Type B pancreatic cell (in vitro differentiated cells): ENCODE measurements at regions not wholly inside any gene's neighbourhood (a gene's known extent, or its start where the extent isn't known, plus 50 kb on each side); places are given as distances from the start of the nearest gene placed in this dataset.

Experiments used
- DNase-seq: peaks from one replicate; pipeline ENCODE4 v3.0.0; 2021; ENCODE audit warnings: mixed read lengths; ENCODE audit not compliant: unreplicated experiment; ENCODE audit errors: extremely low spot score
- H3K27ac Mint-ChIP-seq: 2 replicates; pipeline ENCODE4 v1.8.0; 2021; ENCODE audit warnings: mild to moderate bottlenecking, mixed read lengths
- H3K27me3 Mint-ChIP-seq: 2 replicates; pipeline ENCODE4 v1.8.0; 2021; ENCODE audit warnings: mixed read lengths
- H3K36me3 Mint-ChIP-seq: 2 replicates; pipeline ENCODE4 v1.8.0; 2021; ENCODE audit warnings: mixed read lengths
- H3K4me1 Mint-ChIP-seq: one replicate; pipeline ENCODE4 v1.8.0; 2021; ENCODE audit warnings: mixed read lengths; ENCODE audit not compliant: unreplicated experiment
- H3K4me3 Mint-ChIP-seq: 2 replicates; pipeline ENCODE4 v1.8.0; 2021; ENCODE audit warnings: mild to moderate bottlenecking, mixed read lengths
- H3K9me3 Mint-ChIP-seq: 2 replicates; pipeline ENCODE4 v1.8.0; 2021; ENCODE audit warnings: mixed read lengths
- TF ChIP-seq, protein P1 (sequence below): fragments of 200-600 bp; sonication (generic); conservative IDR thresholded peaks from 2 replicates; pipeline ENCODE4 v1.5.0; 2021; ENCODE audit warnings: antibody characterized with exemption, mild to moderate bottlenecking

DNA sequence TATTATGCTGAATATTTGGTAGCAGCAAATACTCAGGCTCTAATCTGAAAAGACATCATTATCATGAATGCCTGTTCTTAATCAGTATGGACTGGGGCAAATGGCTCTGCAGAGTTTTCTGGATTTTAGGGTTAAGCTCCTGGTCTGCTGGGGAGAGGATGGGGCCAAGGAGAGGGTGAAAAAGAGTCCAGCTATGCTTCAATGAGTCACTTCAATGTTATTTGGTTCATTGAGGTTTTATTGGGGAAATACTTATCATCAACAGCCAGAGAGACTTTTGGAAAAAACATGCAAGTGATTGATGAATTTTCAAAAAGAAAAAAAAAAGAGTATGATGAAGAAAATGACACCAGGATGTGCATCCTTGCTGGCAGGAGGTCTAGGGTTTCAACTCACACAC, 278.3 kb downstream of the UQCRFS1 start:
- DNase-seq, result no peak
- Mint-ChIP-seq H3K4me3 (no peak overlapping the region), H3K4me1 (no peaks in the 10 kb centered on the region), H3K36me3 (no peaks in the 10 kb centered on the region), H3K27me3 (peaks cover 6% of the 10 kb centered on the region), H3K9me3 (no peaks in the 10 kb centered on the region), H3K27ac (no peak overlapping the region)
- TF ChIP-seq, protein P1, sequence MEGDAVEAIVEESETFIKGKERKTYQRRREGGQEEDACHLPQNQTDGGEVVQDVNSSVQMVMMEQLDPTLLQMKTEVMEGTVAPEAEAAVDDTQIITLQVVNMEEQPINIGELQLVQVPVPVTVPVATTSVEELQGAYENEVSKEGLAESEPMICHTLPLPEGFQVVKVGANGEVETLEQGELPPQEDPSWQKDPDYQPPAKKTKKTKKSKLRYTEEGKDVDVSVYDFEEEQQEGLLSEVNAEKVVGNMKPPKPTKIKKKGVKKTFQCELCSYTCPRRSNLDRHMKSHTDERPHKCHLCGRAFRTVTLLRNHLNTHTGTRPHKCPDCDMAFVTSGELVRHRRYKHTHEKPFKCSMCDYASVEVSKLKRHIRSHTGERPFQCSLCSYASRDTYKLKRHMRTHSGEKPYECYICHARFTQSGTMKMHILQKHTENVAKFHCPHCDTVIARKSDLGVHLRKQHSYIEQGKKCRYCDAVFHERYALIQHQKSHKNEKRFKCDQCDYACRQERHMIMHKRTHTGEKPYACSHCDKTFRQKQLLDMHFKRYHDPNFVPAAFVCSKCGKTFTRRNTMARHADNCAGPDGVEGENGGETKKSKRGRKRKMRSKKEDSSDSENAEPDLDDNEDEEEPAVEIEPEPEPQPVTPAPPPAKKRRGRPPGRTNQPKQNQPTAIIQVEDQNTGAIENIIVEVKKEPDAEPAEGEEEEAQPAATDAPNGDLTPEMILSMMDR, result no peak

DNA sequence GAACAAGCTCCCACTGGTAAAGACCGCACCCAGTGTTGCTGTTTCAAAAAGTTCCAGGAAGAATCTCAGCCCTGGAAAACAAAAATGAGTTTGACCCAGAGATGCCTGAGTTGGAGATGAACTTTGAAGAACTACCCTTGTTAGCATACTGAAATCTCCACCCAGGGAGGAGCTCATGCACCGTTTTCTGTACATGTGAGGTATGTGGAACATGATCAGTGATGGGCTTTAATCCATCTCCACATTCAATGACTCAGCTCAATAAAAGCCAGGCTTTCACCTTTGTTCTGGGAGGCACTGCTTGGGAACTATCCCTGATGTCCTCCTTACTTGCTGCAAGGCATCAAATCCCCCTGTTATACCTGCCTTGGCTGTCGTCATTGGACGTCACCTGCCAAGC, 279.9 kb downstream of the UQCRFS1 start:
- no peaks in the 10 kb centered on the region for H3K4me1 Mint-ChIP-seq
- DNase-seq, result no peak
- H3K27me3 Mint-ChIP-seq, result peaks cover 6% of the 10 kb centered on the region

DNA sequence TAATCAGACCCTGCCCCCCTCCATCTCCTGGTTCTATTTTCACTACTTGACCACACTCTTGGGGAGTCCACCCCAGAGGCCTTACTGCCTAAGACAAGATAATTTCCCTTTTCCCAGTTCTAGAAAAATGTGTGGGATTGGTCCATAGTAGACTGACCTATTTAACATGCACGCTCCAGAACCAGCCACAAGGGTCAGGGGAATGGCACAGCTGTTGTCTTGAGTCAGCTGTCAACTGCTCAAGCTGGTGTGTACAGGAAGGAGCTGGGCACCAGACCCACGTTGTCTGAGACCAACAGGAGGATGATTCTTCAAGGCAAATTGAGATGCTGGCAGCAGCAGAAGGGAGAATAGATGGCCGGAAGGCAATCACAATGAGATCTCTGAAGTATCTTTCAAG, 280.5 kb downstream of the UQCRFS1 start:
- Mint-ChIP-seq H3K4me3 (no peak overlapping the region), H3K27me3 (peaks cover 6% of the 10 kb centered on the region), H3K9me3 (no peaks in the 10 kb centered on the region), H3K36me3 (no peaks in the 10 kb centered on the region), H3K4me1 (no peaks in the 10 kb centered on the region), H3K27ac (no peak overlapping the region)
- DNase-seq, result no peak
- TF ChIP-seq, protein P1, result no peak

More for the DNA sequence above, 279.9 kb downstream of the UQCRFS1 start:
- Mint-ChIP-seq H3K9me3 (no peaks in the 10 kb centered on the region), H3K4me3 (no peak overlapping the region), H3K27ac (no peak overlapping the region), H3K36me3 (no peaks in the 10 kb centered on the region)
- TF ChIP-seq, protein P1, result no peak

DNA sequence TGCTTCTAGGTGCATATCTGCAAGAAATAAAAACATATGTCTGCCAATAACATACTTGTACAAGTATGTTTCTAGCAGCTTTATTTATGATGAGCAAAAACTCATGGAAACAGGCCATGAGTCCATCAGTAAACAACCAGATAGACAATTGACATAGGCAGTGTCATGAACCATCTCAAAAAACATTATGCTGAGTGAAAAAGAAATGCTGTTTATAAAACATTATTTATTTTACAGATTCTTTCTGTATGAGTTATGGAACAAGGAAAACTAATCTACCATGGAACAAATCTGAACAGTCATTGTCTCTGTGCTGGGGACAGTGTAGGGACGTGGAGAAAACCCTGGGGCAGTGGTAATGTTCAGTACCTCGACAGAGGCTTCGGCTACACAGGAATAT, 283.9 kb downstream of the UQCRFS1 start:
- Mint-ChIP-seq H3K36me3 (no peaks in the 10 kb centered on the region), H3K27me3 (peaks cover 6% of the 10 kb centered on the region), H3K4me3 (no peak overlapping the region), H3K9me3 (no peaks in the 10 kb centered on the region), H3K27ac (no peak overlapping the region), H3K4me1 (no peaks in the 10 kb centered on the region)
- TF ChIP-seq, protein P1, result no peak
- no peak for DNase-seq

DNA sequence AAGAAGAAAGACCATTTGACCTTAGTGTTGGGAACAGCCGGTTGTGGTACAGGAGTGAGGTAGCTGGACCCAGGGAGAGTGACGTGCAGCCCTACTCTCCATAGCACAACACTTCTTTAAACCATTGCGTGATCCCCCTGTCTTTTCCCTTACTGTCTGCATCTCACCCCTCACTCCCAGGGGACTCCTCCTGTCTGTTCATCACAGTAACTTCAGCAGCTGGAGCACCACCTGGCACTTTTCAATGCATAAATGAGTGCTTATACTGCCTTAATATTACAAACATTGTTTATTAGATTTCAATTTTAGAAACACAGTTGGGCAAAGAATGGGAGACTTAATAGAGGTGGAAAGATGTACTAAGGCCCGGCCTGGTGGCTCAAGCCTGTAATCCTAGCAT, 285.5 kb downstream of the UQCRFS1 start:
- Mint-ChIP-seq H3K4me1 (no peaks in the 10 kb centered on the region), H3K27me3 (peaks cover 8% of the 10 kb centered on the region), H3K4me3 (no peak overlapping the region), H3K27ac (no peak overlapping the region), H3K36me3 (no peaks in the 10 kb centered on the region), H3K9me3 (no peaks in the 10 kb centered on the region)
- TF ChIP-seq, protein P1, result no peak
- no peak for DNase-seq
